Natural killer cell (primary cell): ENCODE measurements at regions not wholly inside any gene's neighbourhood (a gene's known extent, or its start where the extent isn't known, plus 50 kb on each side); places are given as distances from the start of the nearest gene placed in this dataset.

Experiments used
- ATAC-seq, 3 donors: fragments of 150-1000 bp in 2 of 3; fragments of 200-7000 bp in 1 of 3; cut with Tn5 transposase; 1 replicate in 1 of 3; 2 replicates in 2 of 3; pipeline ENCODE4 v1.10.0; 2021; ENCODE audit warnings: mild to moderate bottlenecking in 2 of 3, moderate library complexity in 2 of 3
- DNase-seq, 2 donors: peaks; one replicate each; pipeline versions ENCODE4 v3.0.0 to v3.0.0-alpha.2; 2013 to 2021; ENCODE audit warnings: mixed read lengths in 1 of 2
- H3K27ac ChIP-seq: one replicate; pipeline ENCODE4 v1.5.1; 2013; ENCODE audit warnings: mild to moderate bottlenecking, low read length
- H3K27me3 ChIP-seq: one replicate; pipeline ENCODE4 v1.6.1; 2013; ENCODE audit warnings: low read length; ENCODE audit not compliant: control insufficient read depth, insufficient read depth
- H3K36me3 ChIP-seq: one replicate; pipeline ENCODE4 v1.6.1; 2013; ENCODE audit warnings: low read length; ENCODE audit not compliant: control insufficient read depth, insufficient read depth
- H3K4me1 ChIP-seq: one replicate; pipeline ENCODE4 v1.6.1; 2013; ENCODE audit warnings: low read length; ENCODE audit not compliant: control insufficient read depth, insufficient read depth
- H3K4me3 ChIP-seq: one replicate; pipeline ENCODE4 v1.5.1; 2013; ENCODE audit warnings: low read length
- H3K9me3 ChIP-seq: one replicate; pipeline ENCODE4 v1.6.1; 2013; ENCODE audit warnings: low read length; ENCODE audit not compliant: control insufficient read depth, insufficient read depth
- H3K27ac Mint-ChIP-seq, 2 donors: one replicate each; pipeline ENCODE4 v1.8.0; 2022; ENCODE audit warnings: mild to moderate bottlenecking in 2 of 2, mixed read lengths in 2 of 2, moderate library complexity in 1 of 2
- H3K27me3 Mint-ChIP-seq, 2 donors: one replicate each; pipeline ENCODE4 v1.8.0; 2022; ENCODE audit warnings: low read depth in 2 of 2, mixed read lengths in 2 of 2
- H3K36me3 Mint-ChIP-seq: one replicate; pipeline ENCODE4 v1.8.0; 2022; ENCODE audit warnings: mixed read lengths
- H3K4me1 Mint-ChIP-seq, 2 donors: one replicate each; pipeline ENCODE4 v1.8.0; 2022; ENCODE audit warnings: mixed read lengths in 2 of 2
- H3K4me3 Mint-ChIP-seq: one replicate; pipeline ENCODE4 v1.8.0; 2022; ENCODE audit warnings: mild to moderate bottlenecking, moderate library complexity, mixed read lengths
- H3K9me3 Mint-ChIP-seq, 2 donors: one replicate each; pipeline ENCODE4 v1.8.0; 2022; ENCODE audit warnings: mixed read lengths in 2 of 2
- CTCF ChIP-seq: fragments of 200-600 bp; IDR thresholded peaks from one replicate; pipeline ENCODE4 v1.8.0; 2022; ENCODE audit warnings: antibody characterized with exemption
- WGBS: methylation state at CpG from one replicate; pipeline ENCODE4 v1.1.7; 2013; ENCODE audit warnings: missing lambda C conversion rate; ENCODE audit not compliant: insufficient coverage; 5-methylcytosine and 5-hydroxymethylcytosine counted together
- intact Hi-C: fragments of 100-400 bp; cut with micrococcal nuclease; formaldehyde crosslinking; loops from one replicate; pipeline ENCODE4 v1.14.2; 2022

DNA sequence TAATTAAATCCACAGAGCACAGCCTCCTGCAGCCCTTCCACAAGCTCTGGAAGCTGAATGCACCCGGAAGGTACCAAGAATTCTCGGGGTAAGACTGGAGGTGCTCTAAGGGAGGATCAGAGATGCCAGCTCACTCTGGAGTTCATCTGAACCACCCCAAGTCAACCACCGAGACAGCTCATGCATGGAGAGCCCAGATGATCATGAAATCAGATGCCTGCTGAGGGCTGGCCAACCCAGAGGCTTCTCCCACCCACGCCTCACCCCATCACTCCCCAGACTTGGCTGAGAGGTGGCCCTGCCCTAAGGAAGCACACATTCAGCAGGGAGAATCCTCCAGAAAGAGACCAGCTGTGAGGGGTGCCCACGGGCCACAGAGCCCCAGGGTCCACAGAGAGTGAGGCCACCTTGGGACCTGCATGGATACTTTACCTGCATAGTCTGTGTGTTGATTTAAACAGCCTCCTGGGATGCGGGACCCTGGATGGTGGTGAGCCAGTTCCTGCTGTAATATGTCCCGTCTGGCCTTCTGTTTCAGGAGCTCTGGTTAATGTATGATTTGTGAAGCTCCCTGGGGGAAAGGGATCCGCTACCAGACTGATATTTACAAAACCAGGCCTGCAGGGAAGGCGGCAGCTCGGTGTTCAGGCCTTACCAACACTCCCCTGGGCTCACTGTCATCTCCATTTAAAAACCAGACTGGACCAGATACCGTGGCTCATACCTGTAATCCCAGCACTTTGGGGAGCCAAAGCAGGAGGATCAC, 64.9 kb downstream of the INSIG1 start:
- no peak overlapping the region for H3K27ac Mint-ChIP-seq
- peaks cover 9 to 31% of the 10 kb centered on the region in 2 donors for H3K27me3 Mint-ChIP-seq
- DNase-seq (no peak), ATAC-seq (no peak)
- Histone ChIP-seq H3K27me3 (no peaks in the 10 kb centered on the region), H3K4me3 (no peak overlapping the region), H3K4me1 (no peaks in the 10 kb centered on the region), H3K27ac (no peak overlapping the region), H3K36me3 (no peaks in the 10 kb centered on the region), H3K9me3 (no peaks in the 10 kb centered on the region)
- H3K9me3 Mint-ChIP-seq = no peaks in the 10 kb centered on the region
- WGBS = 71% methylated on average over 11 of the region's 11 CpGs
- no peak overlapping the region for H3K4me3 Mint-ChIP-seq
- no peaks in the 10 kb centered on the region for H3K36me3 Mint-ChIP-seq
- H3K4me1 Mint-ChIP-seq = no peaks in the 10 kb centered on the region
- TF ChIP-seq CTCF = no peak
- intact Hi-C loops = no loop called here

- no peaks in the 10 kb centered on the region for H3K36me3 ChIP-seq
- no peaks in the 10 kb centered on the region for H3K4me1 ChIP-seq
- no peaks in the 10 kb centered on the region for H3K27me3 ChIP-seq
- WGBS = 90% methylated on average over 9 of the region's 9 CpGs
- no peaks in the 10 kb centered on the region for H3K9me3 Mint-ChIP-seq
- H3K4me3 ChIP-seq = no peak overlapping the region
- TF ChIP-seq CTCF = no peak
- no peaks in the 10 kb centered on the region for H3K4me1 Mint-ChIP-seq
- H3K36me3 Mint-ChIP-seq = no peaks in the 10 kb centered on the region
- DNase-seq = no peak
- no peaks in the 10 kb centered on the region for H3K9me3 ChIP-seq
- no peak for ATAC-seq
- no peak overlapping the region for H3K27ac ChIP-seq
- no peak overlapping the region for H3K27ac Mint-ChIP-seq
- H3K27me3 Mint-ChIP-seq = peaks cover 10 to 31% of the 10 kb centered on the region in 2 donors
- H3K4me3 Mint-ChIP-seq = no peak overlapping the region
- intact Hi-C loops = no loop called here
Observed at GRCh38 chr7:155363146-155363539, 65.5 kb downstream of the INSIG1 start.

GRCh38 chr7:155363852-155364600, 66.3 kb downstream of the INSIG1 start:
- 64% methylated on average over 20 of the region's 20 CpGs for WGBS
- TF ChIP-seq CTCF = no peak
- Mint-ChIP-seq H3K27ac (no peak overlapping the region), H3K36me3 (no peaks in the 10 kb centered on the region), H3K4me3 (no peak overlapping the region), H3K9me3 (no peaks in the 10 kb centered on the region), H3K4me1 (no peaks in the 10 kb centered on the region), H3K27me3 (peaks cover 16 to 31% of the 10 kb centered on the region in 2 donors)
- no peak overlapping the region for H3K27ac ChIP-seq
- intact Hi-C loops = no loop called here
- no peak overlapping the region for H3K4me3 ChIP-seq
- no peaks in the 10 kb centered on the region for H3K27me3 ChIP-seq
- no peak for DNase-seq
- H3K36me3 ChIP-seq = no peaks in the 10 kb centered on the region
- no peak for ATAC-seq
- no peaks in the 10 kb centered on the region for H3K4me1 ChIP-seq
- no peaks in the 10 kb centered on the region for H3K9me3 ChIP-seq
